Fibroblast of skin of scalp (primary cell): ENCODE measurements at regions not wholly inside any gene's neighbourhood (a gene's known extent, or its start where the extent isn't known, plus 50 kb on each side); places are given as distances from the start of the nearest gene placed in this dataset.

Experiments
- DNase-seq: peaks from one replicate; pipeline ENCODE4 v3.0.0-alpha.2; 2013

DNA sequence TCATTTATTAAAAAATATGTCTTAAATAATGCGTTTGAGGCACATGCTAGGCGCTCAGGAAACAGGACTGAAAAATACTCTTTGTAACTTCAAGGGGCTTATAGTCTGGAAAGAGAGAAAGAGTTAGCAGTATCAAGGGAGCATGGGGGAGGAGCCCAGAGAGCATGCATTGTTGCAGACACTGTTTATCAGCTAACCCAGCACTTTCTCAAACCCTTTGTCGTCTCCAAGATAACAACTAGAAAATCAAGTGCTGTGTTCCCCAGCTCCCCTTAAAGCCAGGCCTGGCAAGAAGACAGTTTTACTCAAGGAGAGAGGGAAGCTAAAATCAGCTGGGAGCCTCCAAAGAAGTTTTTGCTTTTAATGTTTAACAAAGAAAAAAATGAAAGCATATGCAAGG, 98.4 kb downstream of the PERP start:
- no peak for DNase-seq

DNA sequence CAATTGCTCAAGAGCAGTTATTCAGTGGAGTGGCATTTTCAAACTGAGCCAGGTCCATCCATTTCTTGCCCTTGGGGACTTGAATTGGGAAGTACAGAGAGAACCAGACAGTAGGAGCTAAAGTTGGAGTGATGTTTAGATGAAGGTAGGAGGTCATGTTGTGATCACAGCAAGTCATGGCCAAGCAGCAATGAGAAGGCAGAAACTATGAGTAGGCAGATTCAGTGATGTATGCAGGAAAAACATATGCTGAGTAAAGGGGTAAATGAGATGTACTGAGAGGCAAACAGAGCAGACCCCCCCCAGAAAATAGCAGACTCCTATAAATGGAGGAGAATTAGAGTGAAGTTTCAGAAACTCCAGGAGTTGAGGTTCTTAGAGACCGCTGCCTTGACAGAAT, 95.8 kb downstream of the PERP start:
- no peak for DNase-seq

DNA sequence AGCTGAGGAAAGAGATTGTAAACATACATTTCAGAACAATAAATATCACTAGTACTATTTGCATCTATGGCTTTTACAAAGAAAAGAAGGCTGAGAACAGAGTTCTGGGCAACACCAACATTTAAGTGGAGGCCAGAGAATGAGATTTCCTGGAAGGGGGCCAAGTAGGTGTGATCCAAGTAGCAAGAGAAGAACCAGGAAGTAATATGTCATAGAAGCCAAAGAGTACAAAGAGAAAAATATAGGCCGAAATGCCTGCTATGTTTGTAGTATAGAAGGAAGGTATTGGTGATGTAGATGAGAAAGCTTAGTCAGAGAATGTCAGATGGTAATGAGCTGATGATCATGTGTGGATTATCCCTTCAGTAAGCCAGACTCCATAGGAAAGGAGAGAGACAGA, 94.5 kb downstream of the PERP start:
- no peak for DNase-seq

DNA sequence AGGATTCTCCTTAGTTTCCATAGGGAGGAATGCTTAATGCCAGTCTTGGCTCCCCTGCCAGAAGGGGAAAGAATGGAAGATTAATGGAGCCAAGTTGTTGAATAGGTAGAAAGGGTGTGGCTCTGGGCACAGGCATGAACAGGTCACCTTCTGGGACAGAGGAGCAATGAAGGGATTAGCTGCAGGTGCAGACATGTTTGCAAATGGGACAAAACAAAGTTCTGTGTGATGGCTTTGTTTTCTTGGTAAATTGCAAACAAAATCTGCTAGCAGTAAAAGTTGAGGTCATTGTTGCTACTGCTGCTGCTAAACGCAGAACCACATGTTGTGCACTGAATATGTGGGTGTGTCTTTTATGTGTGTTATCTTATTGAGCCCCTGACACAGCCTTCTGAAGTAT, 93.3 kb downstream of the PERP start:
- DNase-seq, result no peak

DNA sequence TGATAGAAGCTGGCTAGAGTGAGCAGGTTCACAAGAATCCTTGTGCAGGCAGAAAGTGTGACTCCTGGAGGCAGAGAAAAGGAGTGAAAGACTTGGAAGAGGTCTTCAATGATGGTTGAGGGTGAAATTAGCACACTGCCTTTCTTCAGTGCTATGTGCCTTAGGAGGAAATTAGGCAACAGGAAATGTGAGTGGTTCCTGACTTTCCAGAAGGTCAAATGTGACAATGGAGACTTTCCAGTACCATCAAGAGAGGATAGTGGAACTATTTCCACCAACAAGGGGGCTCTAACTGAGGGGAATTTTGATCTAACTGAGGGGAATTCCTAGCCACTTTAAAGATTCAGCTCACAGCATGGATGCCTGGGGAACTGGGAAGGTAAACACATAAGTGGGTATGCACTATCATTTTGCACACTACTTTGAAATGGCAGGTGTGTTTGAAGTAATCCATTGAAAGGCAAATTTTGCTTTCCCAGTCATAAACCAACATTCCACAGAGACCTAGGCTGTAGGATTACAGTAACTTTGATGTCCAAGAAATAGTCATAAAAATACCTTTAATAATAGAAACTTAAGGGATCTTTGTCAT, 90.0 kb downstream of the PERP start:
- no peak for DNase-seq

DNA sequence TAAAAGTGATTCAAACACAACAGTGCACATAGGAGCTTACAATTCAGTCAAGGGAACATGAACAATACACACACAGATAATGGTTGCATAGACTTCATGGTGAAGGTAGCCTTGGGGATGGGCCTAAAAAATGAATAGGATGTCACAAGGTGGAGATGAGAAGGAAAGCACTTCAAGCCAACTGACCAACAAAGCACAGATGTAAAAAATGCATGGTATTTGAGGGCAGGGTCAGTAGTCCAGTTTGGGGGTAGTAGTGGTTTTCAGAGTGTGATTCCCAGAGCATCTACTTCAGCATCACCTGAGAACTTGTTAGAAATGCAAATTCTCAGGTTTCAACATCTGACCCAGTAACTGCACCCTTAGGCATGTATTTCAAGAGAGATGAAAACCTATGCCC, 88.9 kb downstream of the PERP start:
- no peak for DNase-seq

DNA sequence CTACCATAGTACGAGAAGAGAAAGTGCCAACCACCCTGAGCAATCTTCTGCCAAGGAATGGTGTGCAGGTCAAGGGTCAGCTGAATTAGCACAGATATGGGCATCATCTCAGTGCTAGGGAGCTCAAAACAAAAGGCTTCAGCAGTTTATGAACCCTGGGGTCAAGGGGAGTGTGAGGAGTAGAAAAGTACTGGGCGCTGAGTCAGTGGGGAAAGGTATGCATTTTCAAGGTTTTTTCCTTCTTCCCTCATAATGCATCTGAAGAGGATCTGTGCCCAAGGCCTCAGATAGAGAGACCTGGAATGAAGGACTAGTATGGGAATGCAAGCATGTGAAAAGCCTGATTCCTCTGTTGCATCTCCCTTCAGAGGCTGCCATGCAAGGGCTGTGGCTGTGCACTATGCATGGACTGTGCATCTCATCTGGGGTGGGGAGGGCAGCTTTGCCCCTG, 81.7 kb downstream of the PERP start:
- no peak for DNase-seq

DNA sequence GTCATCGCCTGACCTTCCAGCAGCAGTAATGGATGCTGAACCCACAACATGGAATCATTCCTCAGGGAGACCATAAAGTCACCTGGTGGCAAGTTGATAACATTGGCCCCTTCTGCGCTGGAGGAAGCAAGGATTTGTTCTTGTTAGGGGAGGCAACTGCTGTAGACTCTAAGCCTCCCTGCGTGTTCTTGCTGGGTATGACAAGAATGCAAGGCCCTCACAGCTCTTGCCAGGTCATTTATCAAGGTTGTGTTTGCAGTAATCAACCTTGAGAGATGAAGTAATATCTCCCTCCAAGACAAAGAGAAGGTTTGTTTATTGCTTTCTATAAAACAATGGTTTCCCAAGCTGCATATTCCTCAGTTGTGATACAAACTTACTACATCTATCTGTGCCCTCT, 80.9 kb downstream of the PERP start:
- DNase-seq, result no peak

DNA sequence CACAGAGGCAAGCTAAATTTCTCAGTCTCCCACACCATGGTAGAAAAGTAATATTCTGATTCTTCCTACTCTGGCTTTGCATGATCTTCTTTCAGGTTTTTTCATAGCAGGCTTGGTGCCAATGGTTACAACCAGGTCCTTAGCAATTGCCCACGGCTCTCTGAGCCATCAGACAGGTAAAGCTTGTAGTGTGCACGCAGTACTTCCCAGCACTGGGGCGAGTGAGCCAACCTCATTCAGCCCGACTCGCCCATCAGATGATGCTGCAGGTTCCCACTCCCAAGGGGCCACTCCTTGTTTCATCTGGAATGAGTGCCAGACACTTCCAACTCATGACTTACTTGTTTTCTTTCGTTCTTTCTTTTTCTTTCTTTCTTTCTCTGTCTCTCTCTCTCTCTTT, 78.3 kb downstream of the PERP start:
- DNase-seq, result no peak

DNA sequence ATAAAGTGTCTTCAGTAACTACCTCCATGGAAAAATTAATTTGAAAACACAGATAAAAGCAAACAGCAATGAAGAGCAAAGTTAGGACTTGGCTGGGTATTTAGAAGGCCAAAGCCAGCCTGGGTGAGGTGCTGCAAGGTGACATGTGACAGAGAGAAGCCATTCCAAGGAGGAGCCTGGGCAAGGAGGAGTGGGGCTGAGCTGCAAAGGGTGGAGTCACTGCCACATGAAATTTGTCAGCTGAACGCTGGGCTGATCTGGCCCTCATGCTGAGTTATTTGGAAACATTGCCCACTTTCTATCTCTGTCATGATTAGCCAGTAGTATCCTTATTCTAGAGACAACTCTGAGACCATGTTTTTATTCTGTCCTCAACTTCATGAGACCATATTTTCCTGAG, 76.3 kb downstream of the PERP start:
- no peak for DNase-seq

DNA sequence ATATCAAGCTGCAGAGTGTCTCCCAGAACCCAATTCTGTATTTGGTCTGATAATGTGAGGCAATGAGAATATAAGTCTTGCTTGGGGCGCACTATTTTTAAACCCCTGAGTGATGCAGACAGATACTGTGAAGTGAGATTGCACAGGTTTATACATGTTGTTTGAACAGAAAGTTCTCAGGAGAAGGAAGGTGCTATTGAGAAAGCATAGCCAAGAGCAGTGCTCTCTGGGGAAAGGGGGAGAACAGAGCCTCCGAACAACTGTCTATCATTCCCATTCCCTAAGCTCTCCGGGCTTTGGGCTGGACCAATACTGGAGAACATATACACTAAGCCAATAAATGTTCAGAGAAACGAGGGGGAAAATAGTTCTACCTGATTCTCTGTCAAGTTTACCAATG, 75.8 kb downstream of the PERP start:
- DNase-seq, result no peak

DNA sequence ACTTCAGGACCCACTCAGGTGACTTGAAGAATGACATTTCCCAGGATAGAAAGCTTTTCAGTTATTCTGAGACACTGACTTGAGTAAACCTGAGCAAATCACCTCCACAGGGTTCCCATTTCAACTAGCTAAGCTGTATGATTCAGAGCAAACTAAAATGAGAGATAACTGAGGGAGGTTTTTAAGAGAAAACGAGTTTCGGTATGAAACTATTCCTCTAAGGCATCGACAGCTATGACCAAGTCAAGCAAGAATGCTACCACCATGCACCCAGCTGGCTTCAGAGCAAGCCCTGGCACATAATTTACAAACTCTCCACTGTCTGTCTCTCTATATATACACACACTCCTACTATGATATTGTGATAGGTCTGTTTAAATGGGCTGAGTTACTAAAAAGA, 75.4 kb downstream of the PERP start:
- no peak for DNase-seq

DNA sequence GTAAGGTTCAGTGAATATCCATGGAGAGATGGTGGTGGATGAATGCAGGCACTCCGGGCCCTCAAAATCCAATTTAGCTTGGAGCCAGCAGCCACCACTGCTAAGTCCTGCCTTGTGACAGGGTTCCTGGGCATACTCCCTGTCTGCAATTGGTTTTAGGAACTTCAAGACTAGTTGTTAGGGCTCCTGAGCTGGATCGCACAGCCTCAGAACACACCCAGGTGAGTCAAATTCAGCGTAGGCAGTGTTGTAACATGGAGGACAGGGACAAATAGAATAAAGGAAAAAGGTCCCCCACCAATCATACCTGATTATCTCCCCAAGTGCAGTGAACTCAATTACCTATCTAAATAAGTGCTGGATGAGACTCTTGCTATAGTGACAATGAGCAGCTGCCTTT, 74.6 kb downstream of the PERP start:
- no peak for DNase-seq

DNA sequence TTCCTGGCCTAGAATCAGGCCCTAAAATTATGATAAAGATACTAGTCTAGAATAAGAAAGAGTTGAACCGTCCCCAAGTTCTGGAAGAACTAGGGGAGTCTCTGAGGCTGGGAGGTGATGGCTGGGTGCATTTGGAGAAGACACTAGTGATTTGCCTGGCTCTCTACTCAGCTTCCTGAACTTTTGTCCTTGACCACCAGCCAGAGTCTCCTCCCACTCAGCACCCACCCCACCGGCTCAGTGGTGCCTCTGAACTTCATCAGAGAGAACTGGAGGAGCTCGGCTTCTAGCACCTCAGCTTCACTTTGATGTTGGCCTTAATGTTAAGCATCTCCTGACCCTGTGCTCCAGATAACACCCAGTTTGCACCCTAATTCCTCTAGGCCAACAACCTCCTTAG, 73.0 kb downstream of the PERP start:
- DNase-seq, result no peak

DNA sequence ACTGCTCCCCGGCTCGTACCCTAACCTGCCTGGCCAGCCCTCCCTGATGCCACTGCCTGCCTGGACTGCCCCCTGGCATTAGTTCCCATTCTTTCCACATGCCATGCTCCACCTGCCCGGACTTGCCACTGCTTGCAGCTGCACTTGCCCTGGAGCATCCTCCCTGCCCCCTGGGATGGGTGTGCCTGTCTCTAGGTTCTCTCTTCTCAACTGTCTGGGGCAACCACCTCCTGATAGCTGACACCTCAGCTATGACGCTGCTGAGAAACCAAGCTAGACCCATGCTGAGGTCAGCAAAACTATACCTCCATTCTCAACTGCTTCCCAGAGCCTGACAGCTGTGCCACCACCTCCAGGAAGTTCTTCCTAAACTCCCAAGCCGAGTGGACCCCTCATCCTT, 72.1 kb downstream of the PERP start:
- no peak for DNase-seq

DNA sequence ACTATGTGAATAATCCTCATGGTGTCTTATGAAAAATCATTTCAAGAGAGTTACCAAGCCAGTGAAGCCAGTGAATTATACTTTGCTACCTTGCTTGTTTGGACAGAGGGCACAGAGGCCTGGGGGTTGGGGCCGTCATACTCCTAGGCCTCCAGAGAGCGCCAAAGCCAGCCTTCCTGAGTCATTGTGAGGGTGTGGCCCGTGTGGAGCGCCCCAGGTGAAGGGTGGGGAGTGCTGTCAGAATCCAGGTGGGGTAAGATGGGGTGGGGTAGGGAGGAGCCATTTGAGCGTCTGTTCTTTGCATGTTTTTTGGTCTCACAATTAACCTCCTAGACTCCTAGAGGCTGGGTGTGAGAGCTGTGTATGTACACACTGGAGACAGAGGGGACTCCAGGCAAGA, 71.1 kb downstream of the PERP start:
- no peak for DNase-seq

DNA sequence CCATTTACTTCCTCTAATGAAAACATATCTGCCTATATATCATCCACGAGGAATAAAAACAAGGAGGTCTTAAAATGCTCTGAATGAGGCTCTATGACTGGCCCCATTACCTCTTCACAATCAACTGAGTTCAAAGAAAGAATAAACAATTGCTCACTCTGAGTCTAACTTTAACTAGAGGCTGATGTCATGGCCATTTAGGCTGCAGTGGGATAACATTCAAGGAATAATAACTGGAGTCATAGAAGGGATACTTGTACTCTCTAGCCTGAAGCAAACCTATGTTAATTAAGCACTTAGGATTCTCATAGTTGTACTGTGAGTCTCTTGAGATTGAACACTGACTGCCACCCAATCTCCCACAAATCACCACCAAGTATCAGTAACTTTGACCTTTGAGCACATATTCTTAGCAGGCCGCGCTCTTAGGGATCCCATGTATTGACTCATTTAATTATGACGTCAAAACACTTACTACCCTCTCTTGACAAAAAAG, 70.2 kb downstream of the PERP start:
- no peak for DNase-seq

DNA sequence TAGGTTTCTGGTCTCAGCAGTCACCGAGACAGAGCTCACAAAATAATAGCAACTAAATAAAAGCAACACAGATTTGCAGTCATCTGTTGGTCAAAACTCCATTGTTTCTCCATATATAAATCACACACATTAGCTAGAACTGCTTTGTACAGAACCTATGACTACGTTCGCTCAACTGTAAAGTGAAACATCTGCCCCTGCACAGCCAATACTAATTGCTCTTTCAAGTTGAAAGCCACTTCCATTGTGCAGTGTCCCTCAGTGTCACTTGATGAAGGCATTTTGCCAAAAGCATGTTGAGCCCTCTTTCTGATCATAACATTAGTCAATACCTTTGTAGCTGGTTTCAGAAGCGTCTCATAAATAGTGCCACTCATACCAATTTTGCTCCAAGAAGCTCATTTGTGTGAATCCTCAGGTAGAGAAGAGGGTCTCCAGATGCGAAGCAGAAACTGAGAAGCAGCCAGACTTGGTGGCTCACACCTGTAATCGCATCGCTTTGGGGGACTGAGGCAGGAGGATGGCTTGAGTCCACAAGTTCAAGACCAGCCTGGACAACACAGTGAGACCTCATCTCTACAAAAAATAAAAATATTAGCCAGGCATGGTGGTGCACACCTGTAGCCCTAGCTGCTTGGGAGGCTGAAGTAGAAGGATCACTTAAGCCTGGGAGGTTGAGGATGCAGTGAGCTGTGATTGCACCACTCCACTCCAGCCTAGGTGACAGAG, 68.9 kb downstream of the PERP start:
- DNase-seq, result no peak
